ENCODE measurements at regions not wholly inside any gene's neighbourhood (a gene's known extent, or its start where the extent isn't known, plus 50 kb on each side); places are given as distances from the start of the nearest gene placed in this dataset.

DNA sequence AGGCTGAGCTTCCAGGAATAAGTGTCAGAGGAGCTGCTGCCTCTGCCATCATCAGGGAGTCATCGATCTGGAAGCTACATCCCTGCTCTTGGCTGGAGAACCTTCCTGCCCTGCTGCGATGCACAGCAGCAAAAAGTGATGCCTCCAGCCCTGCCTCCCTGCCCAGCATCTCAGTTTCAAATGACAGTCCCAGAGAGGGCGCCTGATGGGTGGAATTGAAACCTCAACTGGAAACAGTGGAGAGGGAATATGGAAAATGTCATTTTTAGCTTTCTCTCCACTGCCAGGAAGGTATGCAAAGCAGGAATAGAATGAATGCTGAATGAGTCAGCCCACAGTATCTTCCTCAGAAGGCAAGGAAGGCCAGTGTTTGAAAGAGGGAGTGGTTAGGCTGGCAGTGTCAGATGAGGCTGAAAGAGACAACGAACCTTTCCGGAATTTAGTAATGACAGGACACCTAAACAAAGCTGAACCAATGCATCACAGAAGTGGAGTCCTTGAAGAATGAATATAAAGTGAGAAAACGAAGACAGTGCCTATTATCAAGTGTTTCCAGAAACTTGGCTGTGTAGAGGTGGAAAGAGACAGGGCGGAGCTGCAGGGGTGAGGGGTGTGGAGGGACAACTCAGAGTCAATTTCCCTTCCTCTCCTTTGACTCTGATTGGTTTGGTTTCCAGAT is 153.9 kb upstream of the NDUFV2 start (continued):
- TF ChIP-seq, protein P1, sequence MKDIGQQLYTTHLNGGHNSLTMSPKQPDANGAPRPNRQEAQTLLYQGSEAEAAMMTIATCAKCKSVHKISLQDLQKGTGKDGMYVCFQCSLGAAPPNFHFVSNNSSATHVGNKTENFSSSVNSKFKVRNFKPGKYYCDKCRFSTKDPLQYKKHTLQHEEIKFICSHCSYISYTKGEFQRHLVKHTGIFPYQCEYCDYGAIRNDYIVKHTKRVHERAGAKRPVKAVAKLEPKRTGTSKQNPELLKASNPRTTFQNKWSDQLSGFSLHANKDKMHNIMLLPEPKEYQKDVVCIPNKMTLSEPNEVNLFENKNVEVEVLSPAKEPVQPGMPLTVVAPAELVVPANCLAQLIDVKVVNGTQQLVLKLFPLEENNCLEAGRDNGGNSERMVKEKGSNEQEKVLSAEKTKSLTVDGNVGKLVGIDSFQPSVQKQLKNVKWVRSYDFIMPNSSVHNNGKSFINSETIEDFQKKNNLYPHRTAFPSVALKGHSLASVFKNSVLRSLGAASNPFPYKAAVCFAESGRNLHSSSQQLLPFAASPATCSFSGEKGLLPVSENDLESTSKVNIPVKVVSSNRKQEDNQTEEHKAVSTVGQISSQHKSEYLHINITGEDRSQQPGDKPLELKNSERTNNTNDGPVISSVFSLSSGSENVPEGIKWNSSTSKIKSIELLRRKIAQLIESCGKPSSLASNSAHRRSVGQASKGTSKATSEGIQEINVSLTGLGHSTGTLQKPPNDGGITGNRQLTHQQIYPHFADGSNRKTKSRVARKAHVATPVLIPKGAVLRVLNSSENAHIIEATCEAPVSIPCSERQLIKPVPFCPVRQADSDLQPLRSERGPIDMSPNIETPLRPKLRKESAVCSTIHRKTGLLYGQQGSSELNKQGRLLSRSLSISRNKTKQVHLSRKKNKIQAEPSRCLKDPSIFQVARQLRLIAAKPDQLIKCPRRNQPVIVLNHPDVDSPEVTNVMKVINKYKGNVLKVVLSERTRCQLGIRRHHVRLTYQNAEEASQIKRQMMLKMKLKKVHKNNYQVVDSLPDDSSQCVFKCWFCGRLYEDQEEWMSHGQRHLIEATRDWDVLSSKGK (CRISPR knock-in tag; IDR thresholded peaks at IDR 0.05), result no peak
- TF ChIP-seq, protein P2, sequence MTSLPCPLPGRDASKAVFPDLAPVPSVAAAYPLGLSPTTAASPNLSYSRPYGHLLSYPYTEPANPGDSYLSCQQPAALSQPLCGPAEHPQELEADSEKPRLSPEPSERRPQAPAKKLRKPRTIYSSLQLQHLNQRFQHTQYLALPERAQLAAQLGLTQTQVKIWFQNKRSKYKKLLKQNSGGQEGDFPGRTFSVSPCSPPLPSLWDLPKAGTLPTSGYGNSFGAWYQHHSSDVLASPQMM (CRISPR knock-in tag; IDR thresholded peaks at IDR 0.05), result no peak
- TF ChIP-seq MYC (IDR thresholded peaks at IDR 0.05; ENCODE audit: low read depth, low read length), result peak; percentile 12; the same call in 1 of the 2 replicates
- TF ChIP-seq MYC (CRISPR knock-in tag; IDR thresholded peaks at IDR 0.05; ENCODE audit: borderline replicate concordance, low read depth), result no peak
- no peak for TF ChIP-seq TOE1 (IDR thresholded peaks at IDR 0.05; ENCODE audit: borderline replicate concordance)
- no peak for TF ChIP-seq TOE1 (CRISPR knock-in tag; IDR thresholded peaks at IDR 0.05; ENCODE audit: borderline replicate concordance, low read depth)
- TF ChIP-seq, protein P3, sequence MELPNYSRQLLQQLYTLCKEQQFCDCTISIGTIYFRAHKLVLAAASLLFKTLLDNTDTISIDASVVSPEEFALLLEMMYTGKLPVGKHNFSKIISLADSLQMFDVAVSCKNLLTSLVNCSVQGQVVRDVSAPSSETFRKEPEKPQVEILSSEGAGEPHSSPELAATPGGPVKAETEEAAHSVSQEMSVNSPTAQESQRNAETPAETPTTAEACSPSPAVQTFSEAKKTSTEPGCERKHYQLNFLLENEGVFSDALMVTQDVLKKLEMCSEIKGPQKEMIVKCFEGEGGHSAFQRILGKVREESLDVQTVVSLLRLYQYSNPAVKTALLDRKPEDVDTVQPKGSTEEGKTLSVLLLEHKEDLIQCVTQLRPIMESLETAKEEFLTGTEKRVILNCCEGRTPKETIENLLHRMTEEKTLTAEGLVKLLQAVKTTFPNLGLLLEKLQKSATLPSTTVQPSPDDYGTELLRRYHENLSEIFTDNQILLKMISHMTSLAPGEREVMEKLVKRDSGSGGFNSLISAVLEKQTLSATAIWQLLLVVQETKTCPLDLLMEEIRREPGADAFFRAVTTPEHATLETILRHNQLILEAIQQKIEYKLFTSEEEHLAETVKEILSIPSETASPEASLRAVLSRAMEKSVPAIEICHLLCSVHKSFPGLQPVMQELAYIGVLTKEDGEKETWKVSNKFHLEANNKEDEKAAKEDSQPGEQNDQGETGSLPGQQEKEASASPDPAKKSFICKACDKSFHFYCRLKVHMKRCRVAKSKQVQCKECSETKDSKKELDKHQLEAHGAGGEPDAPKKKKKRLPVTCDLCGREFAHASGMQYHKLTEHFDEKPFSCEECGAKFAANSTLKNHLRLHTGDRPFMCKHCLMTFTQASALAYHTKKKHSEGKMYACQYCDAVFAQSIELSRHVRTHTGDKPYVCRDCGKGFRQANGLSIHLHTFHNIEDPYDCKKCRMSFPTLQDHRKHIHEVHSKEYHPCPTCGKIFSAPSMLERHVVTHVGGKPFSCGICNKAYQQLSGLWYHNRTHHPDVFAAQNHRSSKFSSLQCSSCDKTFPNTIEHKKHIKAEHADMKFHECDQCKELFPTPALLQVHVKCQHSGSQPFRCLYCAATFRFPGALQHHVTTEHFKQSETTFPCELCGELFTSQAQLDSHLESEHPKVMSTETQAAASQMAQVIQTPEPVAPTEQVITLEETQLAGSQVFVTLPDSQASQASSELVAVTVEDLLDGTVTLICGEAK (IDR thresholded peaks at IDR 0.05), result 0 out of 2 replicates have a peak, but pooled peaks have one; percentile 12
- TF ChIP-seq, protein P3 (CRISPR knock-in tag; IDR thresholded peaks at IDR 0.05), result no peak
- no peak for TF ChIP-seq ZNF561 (CRISPR knock-in tag; conservative IDR thresholded peaks at IDR 0.05)
- peak; percentile 82 for TF ChIP-seq MTA1 (IDR thresholded peaks at IDR 0.05; ENCODE audit: borderline replicate concordance)
- TF ChIP-seq FOSL1 (tag; conservative IDR thresholded peaks at IDR 0.05), result peak; percentile 74
- TF ChIP-seq, protein P4, sequence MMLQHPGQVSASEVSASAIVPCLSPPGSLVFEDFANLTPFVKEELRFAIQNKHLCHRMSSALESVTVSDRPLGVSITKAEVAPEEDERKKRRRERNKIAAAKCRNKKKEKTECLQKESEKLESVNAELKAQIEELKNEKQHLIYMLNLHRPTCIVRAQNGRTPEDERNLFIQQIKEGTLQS (IDR thresholded peaks at IDR 0.05), result peak; percentile 69
- TF ChIP-seq, protein P4 (CRISPR knock-in tag; conservative IDR thresholded peaks at IDR 0.05), result no peak
- no peak for TF ChIP-seq ZNF140 (CRISPR knock-in tag; IDR thresholded peaks at IDR 0.05)

Measured in K562 (cell line).